ENCODE measurements at regions not wholly inside any gene's neighbourhood (a gene's known extent, or its start where the extent isn't known, plus 50 kb on each side); places are given as distances from the start of the nearest gene placed in this dataset.

DNA sequence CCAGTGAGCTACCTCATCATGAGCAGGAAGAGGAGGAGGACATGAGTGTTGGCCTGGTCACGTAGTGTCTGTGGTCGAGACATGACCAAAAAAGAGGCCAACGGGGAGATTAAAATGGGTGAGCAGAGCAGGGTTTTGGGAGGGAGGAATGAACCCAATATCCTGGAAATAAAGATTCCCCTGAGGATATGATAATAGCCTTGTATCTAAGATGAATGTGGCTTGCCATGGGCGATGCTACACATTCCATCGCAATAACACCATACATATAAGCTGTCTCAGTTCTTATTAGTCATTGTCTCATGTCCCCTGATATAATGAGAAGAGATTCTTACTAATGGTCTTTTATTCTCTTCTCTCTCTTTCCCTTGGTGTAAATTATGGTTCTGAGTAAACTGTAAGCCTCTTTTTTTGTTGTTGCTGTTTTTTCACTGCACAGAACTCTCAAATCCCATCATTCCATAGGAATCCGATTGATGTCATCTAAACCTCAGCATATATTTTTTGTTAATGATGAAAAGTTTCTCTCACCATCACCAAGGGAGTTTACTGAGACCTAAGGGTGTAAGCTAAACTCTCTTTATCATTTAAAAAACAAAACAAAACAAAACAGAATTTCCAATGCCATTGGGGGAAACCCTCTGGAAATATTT, 550.4 kb upstream of the AMELY start:
- TF ChIP-seq, protein P1, sequence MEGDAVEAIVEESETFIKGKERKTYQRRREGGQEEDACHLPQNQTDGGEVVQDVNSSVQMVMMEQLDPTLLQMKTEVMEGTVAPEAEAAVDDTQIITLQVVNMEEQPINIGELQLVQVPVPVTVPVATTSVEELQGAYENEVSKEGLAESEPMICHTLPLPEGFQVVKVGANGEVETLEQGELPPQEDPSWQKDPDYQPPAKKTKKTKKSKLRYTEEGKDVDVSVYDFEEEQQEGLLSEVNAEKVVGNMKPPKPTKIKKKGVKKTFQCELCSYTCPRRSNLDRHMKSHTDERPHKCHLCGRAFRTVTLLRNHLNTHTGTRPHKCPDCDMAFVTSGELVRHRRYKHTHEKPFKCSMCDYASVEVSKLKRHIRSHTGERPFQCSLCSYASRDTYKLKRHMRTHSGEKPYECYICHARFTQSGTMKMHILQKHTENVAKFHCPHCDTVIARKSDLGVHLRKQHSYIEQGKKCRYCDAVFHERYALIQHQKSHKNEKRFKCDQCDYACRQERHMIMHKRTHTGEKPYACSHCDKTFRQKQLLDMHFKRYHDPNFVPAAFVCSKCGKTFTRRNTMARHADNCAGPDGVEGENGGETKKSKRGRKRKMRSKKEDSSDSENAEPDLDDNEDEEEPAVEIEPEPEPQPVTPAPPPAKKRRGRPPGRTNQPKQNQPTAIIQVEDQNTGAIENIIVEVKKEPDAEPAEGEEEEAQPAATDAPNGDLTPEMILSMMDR (IDR thresholded peaks at IDR 0.05) = no peak
- TF ChIP-seq POLR2A (IDR thresholded peaks at IDR 0.05) = no peak
